SU-DHL-6 (cell line): ENCODE measurements at regions not wholly inside any gene's neighbourhood (a gene's known extent, or its start where the extent isn't known, plus 50 kb on each side); places are given as distances from the start of the nearest gene placed in this dataset.

ENCODE experiments used
- CTCF ChIP-seq: fragments of 200-600 bp; sonication (generic); IDR thresholded peaks from one replicate; pipeline ENCODE4 v1.5.1; 2017; ENCODE audit warnings: antibody characterized with exemption, mild to moderate bottlenecking, low read length, moderate library complexity; ENCODE audit not compliant: insufficient read depth, poor library complexity, severe bottlenecking
- EZH2phosphoT487 ChIP-seq: fragments of 200-600 bp; sonication (generic), shearing (Covaris generic); conservative IDR thresholded peaks from 2 replicates; pipeline ENCODE4 v1.6.1; 2018; ENCODE audit warnings: mild to moderate bottlenecking, antibody characterized with exemption, low read length, moderate library complexity, mixed read lengths

DNA sequence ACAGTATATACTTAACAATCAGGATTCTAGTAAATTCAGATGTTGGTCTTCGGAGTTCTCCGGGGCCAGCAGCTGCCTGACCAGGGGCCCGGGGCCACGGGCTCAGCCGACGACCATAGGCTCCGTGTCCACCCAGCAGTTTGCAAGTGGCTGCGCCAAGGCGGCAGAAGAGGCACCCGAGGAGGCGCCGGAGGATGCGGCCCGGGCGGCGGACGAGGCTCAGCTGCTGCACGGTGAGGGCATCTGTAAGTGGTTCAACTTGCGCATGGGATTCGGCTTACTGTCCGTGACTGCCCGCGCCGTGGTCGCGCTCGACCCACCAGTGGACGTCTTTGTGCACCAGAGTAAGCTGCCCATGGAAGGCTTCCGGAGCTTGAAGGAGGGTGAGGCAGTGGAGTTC is 136.3 kb downstream of the NUP35 start:
- TF ChIP-seq CTCF (no peak), EZH2phosphoT487 (no peak)
